GM18870 (cell line): ENCODE measurements at regions not wholly inside any gene's neighbourhood (a gene's known extent, or its start where the extent isn't known, plus 50 kb on each side); places are given as distances from the start of the nearest gene placed in this dataset.

Experiments
- ATAC-seq: cut with Tn5 transposase; IDR thresholded peaks from one replicate; pipeline ENCODE4 v1.9.1; 2021; ENCODE audit warnings: moderate library complexity; ENCODE audit not compliant: unreplicated experiment

DNA sequence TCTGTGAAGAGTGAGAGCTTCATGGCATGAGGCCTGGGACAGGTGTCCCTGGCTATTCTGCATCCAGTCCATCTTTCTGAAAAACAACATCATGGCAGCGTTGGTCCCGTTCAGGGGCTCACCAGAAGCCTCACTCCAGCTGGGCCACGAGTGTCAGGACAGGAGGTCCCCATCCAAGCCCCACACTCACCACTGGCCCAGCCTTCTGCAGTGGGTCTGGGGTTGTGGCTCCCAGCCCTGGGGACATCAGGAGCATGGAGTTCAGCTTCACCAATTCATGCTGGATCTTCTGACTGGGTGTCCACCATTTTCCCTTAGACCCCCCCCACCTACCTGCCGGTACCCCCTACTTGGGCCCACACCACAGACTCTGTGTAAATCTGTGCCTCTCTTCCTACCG, 400.3 kb downstream of the BRD1 start:
- no peak for ATAC-seq

DNA sequence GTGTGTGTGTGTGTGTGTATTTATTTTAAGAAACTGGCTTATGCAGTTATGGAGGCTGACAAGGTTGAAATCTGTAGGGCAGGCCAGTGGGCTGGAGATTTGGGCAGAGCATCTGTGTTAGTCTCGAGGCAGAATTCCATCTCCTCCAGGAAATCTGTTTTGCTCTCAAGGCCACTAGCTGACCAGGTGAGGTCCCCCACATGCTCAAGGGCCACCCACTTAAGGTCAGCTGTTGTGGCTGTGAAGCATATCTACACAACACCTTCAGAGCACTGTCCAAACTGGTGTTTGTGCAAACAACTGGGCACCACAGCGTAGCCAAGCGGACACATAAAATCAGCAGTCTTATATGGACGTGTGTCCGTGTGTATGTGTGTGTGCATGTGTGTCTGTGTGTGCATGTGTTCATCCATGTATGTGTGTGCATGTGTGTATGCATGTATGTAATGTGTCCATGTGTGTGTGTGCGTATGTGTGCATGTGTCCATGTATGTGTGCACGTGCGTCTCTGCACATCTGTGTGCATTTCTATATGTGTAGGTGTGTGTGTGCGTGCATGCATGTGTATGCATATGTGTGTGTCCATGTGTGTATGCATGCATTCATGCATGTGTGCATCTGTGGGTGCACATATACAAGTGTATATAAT, 400.9 kb downstream of the BRD1 start:
- no peak for ATAC-seq

DNA sequence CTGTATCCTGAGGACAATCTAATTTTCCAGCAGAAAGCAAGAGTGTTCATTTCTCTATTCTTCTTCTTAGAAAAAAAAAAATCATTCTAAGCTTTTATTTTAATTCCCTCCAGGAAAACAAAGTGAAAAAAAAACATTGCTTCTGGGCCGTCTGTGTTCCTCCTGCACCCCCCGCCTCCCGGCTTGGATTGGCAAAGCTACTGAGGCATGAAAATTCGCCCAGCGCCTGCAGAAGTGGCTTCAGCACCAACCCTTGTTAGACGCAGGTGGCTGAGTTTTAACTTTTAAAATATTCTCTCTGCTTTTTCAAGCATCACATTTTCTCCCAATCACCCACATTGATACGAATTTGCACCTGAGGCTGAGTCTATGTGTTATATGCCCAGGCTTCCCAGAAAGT, 401.6 kb downstream of the BRD1 start:
- no peak for ATAC-seq

GRCh38 chr22:49425356-49425755, 402.3 kb downstream of the BRD1 start:
- no peak for ATAC-seq

DNA sequence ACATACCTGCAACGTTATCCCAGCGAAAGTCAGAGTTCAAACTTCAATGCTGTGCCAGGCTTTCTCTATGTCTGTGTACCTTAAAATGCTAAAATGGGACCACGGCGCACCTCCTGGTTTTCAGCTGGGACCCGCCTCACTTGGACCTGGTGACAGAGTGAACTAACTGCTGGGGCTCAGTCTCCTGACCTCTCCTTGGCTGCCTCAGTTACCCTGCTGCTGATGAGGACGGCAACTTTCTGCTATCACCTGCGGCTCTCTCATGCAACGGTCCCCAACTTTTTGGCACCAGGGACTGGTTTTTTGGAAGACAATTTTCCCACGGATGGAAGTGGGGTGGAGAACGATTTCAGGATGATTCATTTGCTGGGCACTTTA, 402.8 kb downstream of the BRD1 start:
- ATAC-seq = no peak

GRCh38 chr22:49423125-49423650, 404.5 kb downstream of the BRD1 start:
- ATAC-seq = no peak

GRCh38 chr22:49422701-49423100, 405.0 kb downstream of the BRD1 start:
- no peak for ATAC-seq

- no peak for ATAC-seq
Measured at GRCh38 chr22:49420651-49421050, 407.0 kb downstream of the BRD1 start.

DNA sequence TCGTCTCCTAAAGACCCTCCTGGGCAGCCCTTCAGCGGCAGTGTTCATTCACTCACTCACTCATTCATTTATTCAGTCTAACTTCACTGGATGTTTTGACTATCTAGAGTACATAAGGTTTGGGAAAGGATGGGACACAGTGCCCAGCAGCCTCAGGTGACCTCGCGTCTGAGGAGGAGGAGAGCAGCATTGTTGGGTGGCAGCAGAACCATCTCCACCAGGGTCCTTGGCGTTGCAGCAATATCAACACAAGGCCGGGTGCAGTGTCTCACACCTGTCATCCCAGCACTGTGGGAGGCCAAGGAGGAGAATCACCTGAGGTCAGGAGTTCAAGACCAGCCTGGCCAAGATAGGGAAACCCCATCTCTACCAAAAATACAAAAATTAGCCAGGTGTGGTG, 408.0 kb downstream of the BRD1 start:
- ATAC-seq = no peak

GRCh38 chr22:49418943-49419342, 408.7 kb downstream of the BRD1 start:
- no peak for ATAC-seq

DNA sequence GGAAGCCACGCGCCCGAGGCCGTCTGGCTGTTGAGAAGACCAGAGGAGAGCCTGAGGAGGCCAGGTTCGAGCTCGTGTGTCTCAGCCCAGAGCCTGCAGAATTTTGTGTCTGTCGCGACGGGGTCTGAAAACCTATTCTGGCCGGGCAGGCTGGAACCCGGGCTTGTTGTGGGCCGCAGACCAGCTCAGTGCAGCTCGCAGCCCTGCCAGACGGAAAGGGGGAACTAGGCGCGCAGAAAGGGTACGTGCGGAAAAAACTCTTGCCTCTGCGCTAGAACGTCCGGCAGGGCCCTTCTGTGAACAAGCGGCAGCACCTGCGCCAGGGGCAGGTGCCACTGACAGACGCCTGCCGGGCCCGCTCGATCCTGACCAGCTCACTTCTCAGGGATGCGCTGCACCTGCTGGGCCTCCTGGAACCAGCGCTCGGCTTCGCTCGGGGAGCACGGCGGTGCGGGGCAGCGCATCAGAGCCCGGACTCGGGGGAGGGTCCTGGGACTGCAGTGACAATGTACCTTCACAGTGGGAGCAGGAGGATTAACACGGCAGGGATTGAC, 409.3 kb downstream of the BRD1 start:
- ATAC-seq = no peak

DNA sequence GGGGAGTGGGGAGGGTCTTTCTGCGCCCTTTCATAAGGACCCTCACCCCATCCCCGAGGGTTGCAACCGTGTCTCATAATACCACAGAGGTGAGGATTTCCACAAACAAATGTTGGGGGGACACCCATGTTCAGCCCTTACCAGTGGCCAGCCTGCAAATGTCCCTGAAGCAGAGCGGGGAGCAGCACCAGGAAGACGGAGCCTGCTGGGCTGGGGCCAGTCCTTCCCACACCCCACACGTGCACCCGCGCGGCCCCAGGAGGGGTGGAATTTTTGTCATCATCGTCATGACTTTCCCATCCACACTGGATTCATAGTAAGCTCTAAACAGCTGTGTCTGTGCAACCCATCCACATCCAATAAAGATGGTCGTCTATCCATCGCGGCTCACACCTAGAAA, 409.8 kb downstream of the BRD1 start:
- no peak for ATAC-seq

- no peak for ATAC-seq
Measured at GRCh38 chr22:49417326-49417725, 410.3 kb downstream of the BRD1 start.

DNA sequence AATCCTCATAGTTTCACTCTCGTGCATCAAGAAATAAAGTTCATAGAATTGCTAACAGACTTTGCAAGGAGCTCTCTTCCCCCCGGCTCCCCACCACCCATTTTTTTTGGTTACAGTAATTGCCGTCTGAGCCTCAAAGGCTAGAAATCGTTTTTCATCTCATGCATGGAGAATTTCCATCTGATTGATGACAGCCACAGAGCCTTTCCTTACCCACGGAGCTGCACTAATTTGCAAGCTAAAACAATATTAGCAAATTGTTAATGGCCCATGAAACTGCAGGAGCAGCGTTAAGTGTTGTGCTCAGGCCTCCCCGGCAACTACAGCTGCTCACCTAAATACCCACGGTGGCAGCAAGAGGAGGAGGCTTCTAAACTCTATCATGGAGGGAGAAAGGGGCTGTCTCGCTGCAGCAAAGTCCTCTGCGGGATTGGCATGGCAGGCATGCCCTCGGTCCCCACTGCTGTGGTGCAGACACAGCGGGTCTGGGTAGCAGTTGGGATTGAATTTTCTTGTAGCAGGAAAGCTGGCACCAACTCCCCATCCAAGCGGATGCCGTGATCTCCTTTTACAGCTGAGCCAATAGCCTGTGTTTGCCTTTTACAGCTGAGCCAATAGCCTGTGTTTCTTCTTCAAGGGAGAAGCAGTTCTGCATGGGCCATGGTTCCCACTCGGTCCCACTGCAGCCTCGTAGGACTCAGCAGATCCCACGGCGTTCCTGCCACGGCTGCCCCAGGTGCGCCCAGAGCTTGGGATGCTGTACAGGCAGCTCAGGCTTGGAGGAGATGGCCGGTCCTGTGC, 412.3 kb downstream of the BRD1 start:
- ATAC-seq = no peak

- ATAC-seq = no peak
Measured at GRCh38 chr22:49413551-49413950, 414.1 kb downstream of the BRD1 start.

DNA sequence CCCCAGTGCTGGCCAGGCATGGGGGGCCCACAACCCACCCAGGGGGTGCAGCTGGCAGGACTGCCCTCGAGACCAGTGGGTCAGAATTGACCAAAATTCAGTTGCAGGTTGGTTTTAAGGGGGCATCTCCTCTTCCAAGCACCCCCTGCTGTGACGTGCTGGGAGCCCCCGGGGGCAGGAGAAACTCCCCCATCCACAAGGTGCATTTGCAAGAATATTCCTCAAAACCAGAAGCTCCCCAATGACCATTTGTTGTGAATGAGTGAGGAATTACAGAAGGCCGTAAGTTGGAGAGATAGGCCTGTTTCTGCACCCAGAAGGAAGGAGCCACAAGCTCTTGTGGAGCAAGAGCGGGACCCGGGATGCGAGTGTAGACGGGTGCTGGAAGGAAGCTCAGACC, 414.5 kb downstream of the BRD1 start:
- ATAC-seq = no peak

DNA sequence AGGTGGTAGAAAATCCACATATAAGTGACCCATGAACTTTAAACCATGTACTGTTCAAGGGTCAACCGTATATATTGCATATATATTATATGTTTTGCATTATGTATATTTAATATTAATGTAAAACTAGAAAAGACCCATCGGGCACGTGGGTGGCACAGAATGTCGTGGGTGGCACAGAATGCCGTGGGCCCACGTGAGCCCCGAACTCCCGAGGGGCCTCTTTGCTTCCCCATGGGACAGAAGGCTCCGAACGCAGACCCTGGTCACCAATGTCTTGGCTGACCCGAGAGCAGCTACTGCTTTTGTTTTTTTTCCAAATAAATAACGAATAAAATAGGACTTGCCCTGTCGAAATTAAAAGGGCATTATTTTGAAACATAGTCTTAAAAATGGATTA, 415.4 kb downstream of the BRD1 start:
- ATAC-seq = no peak

DNA sequence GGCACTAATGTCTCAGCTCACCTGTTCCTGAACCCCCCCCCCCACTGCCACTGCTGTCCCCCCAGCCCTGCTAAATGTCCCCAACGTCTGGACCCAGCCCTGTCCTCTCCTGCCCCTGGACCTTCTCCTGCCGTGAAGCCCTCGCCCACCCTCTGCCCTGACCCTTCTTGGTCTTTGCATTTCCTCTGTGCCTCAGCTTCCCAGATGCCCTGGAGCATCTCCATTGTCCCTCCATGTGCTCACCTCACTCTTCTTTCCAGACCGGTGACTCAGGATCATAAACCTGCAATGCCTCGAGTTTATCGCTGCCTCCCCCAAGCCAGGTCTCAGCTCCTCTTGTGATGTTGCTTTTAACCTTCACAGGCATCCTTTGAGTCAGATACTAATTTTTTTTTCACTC, 416.4 kb downstream of the BRD1 start:
- no peak for ATAC-seq

DNA sequence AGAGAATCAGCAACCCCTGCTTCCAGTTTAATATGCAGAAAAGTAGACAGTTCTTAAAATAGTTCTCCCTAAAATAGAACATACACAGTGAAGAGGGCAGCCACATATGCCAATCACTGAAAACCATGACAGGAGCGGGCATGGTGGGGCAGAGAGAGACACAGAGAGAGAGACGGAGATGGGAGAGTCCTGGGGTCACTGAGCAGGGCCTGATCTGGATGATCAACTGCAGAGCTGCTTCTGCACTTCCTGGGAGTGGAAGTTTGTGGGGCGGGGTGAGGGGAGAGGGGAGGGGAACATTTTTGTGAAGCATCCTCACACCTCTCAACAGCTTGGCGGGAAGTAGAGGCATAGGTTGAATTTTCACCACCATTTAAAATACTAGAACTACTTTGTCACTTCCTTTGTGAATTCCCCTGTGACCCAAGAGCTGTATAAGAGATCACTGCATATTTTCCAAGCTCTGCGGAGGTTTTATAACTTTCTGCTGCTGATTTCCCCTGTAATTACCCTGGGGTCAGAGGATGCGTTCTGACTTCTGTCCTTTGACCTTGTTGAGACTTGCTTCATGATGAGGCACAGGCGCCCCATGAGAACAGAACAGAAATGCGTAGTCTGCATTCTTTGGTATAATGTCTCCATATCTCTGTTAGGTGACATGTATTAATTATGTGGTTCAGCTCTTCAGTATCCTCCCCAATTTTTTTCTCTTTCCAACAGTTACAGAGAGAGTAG, 419.4 kb downstream of the BRD1 start:
- ATAC-seq = no peak

DNA sequence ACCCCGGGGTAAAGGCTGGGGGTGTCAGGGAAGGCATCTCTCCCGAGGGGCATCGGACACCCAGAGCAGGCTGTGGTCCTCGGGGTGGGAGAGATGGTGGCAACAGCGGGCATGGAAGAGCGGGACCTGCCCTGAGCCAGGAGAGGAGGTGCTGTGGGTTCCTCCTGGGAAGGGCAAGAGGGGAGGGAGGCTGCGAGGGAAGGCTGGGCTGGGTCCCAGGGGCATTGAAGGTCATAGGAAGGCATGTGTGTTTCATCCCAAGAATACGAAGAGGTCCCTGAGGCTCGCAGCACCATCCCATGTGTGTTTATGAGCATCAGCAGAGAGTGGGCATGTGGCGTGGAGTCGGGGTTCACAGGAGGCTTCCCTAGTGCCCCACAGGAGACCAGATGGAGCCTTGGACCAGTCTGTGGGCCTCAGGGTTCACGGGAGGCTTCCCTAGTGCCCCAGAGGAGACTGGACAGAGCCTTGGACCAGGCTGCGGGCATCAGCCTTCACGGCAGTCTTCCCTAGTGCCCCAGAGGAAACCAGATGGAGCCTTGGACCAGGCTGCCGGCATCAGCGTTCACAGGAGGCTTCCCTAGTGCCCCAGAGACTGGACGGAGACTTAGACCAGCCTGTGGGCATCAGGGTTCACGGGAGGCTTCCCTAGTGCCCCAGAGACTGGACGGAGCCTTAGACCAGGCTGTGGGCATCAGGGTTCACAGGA, 420.6 kb downstream of the BRD1 start:
- no peak for ATAC-seq
